OCI-LY3 (cell line): ENCODE measurements at regions not wholly inside any gene's neighbourhood (a gene's known extent, or its start where the extent isn't known, plus 50 kb on each side); places are given as distances from the start of the nearest gene placed in this dataset.

ENCODE experiments used
- H2AFZ ChIP-seq: fragments of 200-600, 300-600 bp; shearing (Covaris generic); 2 replicates; pipeline ENCODE4 v1.6.0; 2014; ENCODE audit warnings: antibody characterized with exemption, low read depth, low read length
- H3K27ac ChIP-seq: fragments of 200-600, 300-600 bp; sonication (generic); 2 replicates; pipeline ENCODE4 v1.5.1; 2014; ENCODE audit warnings: mild to moderate bottlenecking, low read length, moderate library complexity, mixed read lengths
- H3K27me3 ChIP-seq: fragments of 200-600, 300-600 bp; sonication (generic); 2 replicates; pipeline ENCODE4 v1.6.1; 2014; ENCODE audit warnings: low read depth, low read length, mixed read lengths
- H3K36me3 ChIP-seq: fragments of 200-600, 300-600 bp; sonication (generic); replicated peaks from 2 replicates; pipeline ENCODE3; 2014; ENCODE audit warnings: low read depth, low read length, mixed read lengths
- H3K4me1 ChIP-seq: fragments of 300-600, 200-600 bp; sonication (generic); 2 replicates; pipeline ENCODE4 v1.6.1; 2014; ENCODE audit warnings: low read length, mixed read lengths
- H3K4me2 ChIP-seq: fragments of 200-600, 300-600 bp; sonication (generic); 2 replicates; pipeline ENCODE4 v1.6.1; 2014; ENCODE audit warnings: low read length, mixed read lengths
- H3K4me3 ChIP-seq: fragments of 300-600, 200-600 bp; sonication (generic); 2 replicates; pipeline ENCODE4 v1.5.1; 2014; ENCODE audit warnings: antibody characterized with exemption, mild to moderate bottlenecking, low read length, moderate library complexity
- H3K79me2 ChIP-seq: fragments of 300-600, 200-600 bp; shearing (Covaris generic); 2 replicates; pipeline ENCODE4 v1.6.1; 2014; ENCODE audit warnings: mild to moderate bottlenecking, low read length, mixed read lengths
- H3K9ac ChIP-seq: fragments of 300-600, 200-600 bp; shearing (Covaris generic); 2 replicates; pipeline ENCODE4 v1.6.0; 2014; ENCODE audit warnings: mild to moderate bottlenecking, low read length, moderate library complexity
- H3K9me3 ChIP-seq: fragments of 200-600, 300-600 bp; shearing (Covaris generic); 2 replicates; pipeline ENCODE4 v1.6.1; 2014; ENCODE audit warnings: low read length, mixed read lengths; ENCODE audit not compliant: insufficient read depth
- H4K20me1 ChIP-seq: fragments of 200-600, 300-600 bp; sonication (generic); 2 replicates; pipeline ENCODE4 v1.6.1; 2016; ENCODE audit warnings: low read length, mixed read lengths; ENCODE audit not compliant: insufficient read depth
- EZH2phosphoT487 ChIP-seq: fragments of 200-600 bp; shearing (Covaris generic); IDR thresholded peaks from 2 replicates; pipeline ENCODE4 v1.6.1; 2018; ENCODE audit warnings: antibody characterized with exemption, mixed run types, low read depth
- TF ChIP-seq, protein P1 (sequence below): fragments of 200-600, 300-600 bp; sonication (generic); IDR thresholded peaks from 2 replicates; pipeline ENCODE4 v1.5.1; 2014; ENCODE audit warnings: antibody characterized with exemption, low read length, low read depth

- Histone ChIP-seq H3K27ac (no peak overlapping the region), H2AFZ (no peak overlapping the region), H3K27me3 (no peaks in the 10 kb centered on the region), H3K79me2 (no peaks in the 10 kb centered on the region), H4K20me1 (no peaks in the 10 kb centered on the region), H3K4me1 (no peaks in the 10 kb centered on the region), H3K36me3 (no peaks in the 10 kb centered on the region), H3K4me2 (no peak overlapping the region), H3K9me3 (no peaks in the 10 kb centered on the region), H3K9ac (no peak overlapping the region), H3K4me3 (no peak overlapping the region)
- TF ChIP-seq EZH2phosphoT487 = no peak
- TF ChIP-seq, protein P1, sequence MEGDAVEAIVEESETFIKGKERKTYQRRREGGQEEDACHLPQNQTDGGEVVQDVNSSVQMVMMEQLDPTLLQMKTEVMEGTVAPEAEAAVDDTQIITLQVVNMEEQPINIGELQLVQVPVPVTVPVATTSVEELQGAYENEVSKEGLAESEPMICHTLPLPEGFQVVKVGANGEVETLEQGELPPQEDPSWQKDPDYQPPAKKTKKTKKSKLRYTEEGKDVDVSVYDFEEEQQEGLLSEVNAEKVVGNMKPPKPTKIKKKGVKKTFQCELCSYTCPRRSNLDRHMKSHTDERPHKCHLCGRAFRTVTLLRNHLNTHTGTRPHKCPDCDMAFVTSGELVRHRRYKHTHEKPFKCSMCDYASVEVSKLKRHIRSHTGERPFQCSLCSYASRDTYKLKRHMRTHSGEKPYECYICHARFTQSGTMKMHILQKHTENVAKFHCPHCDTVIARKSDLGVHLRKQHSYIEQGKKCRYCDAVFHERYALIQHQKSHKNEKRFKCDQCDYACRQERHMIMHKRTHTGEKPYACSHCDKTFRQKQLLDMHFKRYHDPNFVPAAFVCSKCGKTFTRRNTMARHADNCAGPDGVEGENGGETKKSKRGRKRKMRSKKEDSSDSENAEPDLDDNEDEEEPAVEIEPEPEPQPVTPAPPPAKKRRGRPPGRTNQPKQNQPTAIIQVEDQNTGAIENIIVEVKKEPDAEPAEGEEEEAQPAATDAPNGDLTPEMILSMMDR = no peak
These were observed 656.5 kb downstream of the TLE1 start for GRCh38 chr9:81032831-81033230.

DNA sequence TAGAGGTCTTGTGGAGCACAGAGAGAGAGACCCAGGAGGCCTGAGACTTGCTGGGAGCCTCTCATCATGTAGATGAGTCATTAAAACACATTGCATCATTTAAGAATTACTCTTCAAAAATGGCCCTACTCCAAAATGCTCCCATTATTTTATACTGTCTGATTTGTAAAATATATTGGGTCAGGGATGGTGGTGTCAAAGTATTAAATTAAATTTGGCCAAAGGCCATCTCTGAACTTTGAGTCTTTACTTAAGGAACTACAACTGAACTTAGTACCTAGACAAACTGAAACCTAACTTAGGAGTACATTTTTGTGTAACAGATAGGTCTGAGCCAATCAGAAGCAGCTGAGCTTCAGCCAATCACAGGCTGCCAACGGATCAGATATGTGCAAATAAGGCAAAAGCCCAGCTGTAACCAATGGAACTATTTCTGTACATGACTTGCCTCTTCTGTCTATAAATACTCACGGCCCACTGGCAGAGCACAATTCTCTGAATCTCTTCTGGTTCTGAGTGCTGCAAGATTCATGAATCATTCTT lies 657.2 kb downstream of the TLE1 start:
- Histone ChIP-seq H3K9me3 (no peaks in the 10 kb centered on the region), H2AFZ (no peak overlapping the region), H3K27me3 (no peaks in the 10 kb centered on the region), H3K4me2 (no peak overlapping the region), H3K9ac (no peak overlapping the region), H4K20me1 (no peaks in the 10 kb centered on the region), H3K4me1 (no peaks in the 10 kb centered on the region), H3K79me2 (no peaks in the 10 kb centered on the region), H3K4me3 (no peak overlapping the region), H3K27ac (no peak overlapping the region), H3K36me3 (no peaks in the 10 kb centered on the region)
- TF ChIP-seq, protein P1 = no peak
- TF ChIP-seq EZH2phosphoT487 = no peak

DNA sequence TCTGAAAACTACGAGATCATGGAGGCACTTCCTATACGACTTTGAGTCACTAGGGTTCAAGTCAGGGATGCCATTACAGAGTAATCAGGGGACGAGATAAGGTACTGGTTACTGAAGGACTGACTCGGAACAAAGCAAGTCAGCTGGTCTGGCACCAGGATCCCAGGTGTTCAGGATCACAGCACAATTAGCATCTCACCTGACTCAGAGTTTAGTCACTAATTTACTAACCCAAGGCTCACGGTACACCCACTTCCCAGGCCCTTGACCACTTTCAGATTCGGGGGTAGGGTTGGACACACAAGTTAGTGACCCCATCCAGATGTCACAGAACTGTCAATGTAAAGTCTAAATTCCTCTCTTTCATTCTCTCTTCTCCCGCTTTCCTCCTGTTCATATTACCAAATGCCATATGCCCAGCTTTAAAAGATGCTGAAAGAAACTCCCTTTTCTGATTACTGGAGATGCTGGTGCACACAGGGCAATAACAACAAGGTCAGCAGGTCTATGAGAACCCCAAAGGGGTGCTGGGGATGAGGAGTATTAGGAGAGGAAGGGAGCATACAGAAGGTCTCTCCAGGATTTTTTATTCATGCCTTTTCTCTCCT lies 657.8 kb downstream of the TLE1 start:
- H3K4me2 ChIP-seq = no peak overlapping the region
- H3K27ac ChIP-seq = no peak overlapping the region

DNA sequence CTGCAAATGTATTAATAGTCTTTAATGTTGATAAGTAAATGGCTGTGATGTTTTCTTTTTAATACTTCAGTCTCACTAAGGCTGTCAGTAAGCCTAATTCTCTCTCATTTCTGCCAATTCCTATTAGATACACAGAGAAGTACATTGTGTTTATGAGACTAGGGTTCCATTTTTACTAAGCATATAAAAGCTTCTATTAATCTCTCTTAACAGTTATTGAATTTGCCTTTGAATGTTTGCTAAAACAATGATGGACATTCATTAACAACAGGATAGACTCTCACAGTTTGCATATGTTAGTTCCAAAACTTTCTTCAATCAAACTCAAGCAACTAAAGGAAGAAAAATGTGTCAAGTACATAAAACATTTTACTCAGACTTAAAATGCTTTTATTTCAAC lies 659.3 kb downstream of the TLE1 start:
- Histone ChIP-seq H3K4me2 (no peak overlapping the region), H3K79me2 (no peaks in the 10 kb centered on the region), H3K9ac (no peak overlapping the region), H2AFZ (no peak overlapping the region), H3K27me3 (no peaks in the 10 kb centered on the region), H3K4me1 (no peaks in the 10 kb centered on the region), H3K27ac (no peak overlapping the region), H3K4me3 (no peak overlapping the region), H3K36me3 (no peaks in the 10 kb centered on the region), H3K9me3 (no peaks in the 10 kb centered on the region), H4K20me1 (no peaks in the 10 kb centered on the region)
- no peak for TF ChIP-seq EZH2phosphoT487

More for the DNA sequence above, 657.8 kb downstream of the TLE1 start:
- Histone ChIP-seq H4K20me1 (no peaks in the 10 kb centered on the region), H3K9ac (no peak overlapping the region), H3K36me3 (no peaks in the 10 kb centered on the region), H3K4me1 (no peaks in the 10 kb centered on the region), H3K4me3 (no peak overlapping the region), H3K9me3 (no peaks in the 10 kb centered on the region), H2AFZ (no peak overlapping the region), H3K27me3 (no peaks in the 10 kb centered on the region), H3K79me2 (no peaks in the 10 kb centered on the region)
- TF ChIP-seq, protein P1 = no peak
- TF ChIP-seq EZH2phosphoT487 = no peak
